NOMO-1 treated with dmso at 0.1 percent for 144 hours (cell line): ENCODE measurements at regions not wholly inside any gene's neighbourhood (a gene's known extent, or its start where the extent isn't known, plus 50 kb on each side); places are given as distances from the start of the nearest gene placed in this dataset.
"Not testable (repeated sequence)": the region's sequence is repeated elsewhere in the genome, so short reads cannot be mapped to it uniquely, and the experiment has no call there.

ENCODE experiments used
- DNase-seq: peaks from one replicate; lab custom pipeline; 2025; ENCODE audit not compliant: unreplicated experiment; lab: John Stamatoyannopoulos, UW

DNA sequence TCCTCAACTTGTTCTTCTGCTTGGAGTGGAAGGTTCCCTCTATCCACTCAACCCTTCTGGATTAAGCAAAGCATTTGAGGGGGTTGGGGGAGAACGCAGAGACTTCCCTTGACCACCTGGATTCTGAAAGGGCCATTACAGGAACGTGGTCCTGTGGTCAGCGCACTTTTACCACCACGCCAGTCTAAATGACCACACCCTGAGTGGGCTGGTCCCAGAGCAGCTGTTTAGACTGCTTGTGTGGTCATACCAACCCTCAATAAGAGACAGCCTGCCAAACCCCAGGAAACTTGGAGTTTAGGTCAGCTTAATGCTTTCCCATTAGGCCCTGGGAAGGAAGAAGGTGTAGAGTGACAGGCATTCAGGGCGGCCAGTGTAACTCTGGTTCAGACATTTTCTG is 165.5 kb upstream of the ATP2B1 start:
- DNase-seq, result no peak

GRCh38 chr12:89873745-89874144 is 165.1 kb upstream of the ATP2B1 start:
- DNase-seq, result no peak

DNA sequence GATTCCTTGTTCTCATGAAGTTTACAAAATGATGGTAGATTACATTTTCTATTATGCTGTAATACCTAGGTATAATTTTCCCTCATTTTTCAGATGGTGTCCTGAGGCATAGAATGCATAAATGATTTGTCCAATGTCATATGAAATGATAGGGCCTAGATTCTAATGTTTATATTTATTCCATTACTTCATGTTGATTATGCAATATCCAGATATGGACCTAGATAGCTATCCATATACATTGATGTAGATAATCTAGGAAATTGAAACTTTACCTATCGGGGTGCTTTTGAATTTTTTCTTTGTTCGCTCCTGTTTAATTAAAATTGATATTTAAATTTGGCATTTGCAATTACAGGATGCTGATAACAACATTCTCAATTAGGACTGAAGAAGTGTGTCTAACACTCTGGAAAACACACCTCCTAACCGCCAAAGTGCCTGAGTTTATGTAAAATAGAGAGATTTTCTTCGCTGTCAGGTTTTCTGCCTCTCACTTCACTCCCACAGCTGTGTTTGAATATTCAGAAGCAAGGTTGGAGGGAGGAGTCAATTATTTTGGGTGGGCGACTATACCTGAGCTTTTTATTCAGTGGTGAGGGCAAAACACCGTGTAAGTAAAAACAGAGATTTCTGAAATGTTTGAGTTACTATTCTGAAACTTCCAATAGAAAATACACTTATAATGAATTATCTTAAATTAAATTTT is 164.4 kb upstream of the ATP2B1 start:
- DNase-seq, result no peak

- DNase-seq, result no peak
Observed at GRCh38 chr12:89870413-89871184, 162.0 kb upstream of the ATP2B1 start.

DNA sequence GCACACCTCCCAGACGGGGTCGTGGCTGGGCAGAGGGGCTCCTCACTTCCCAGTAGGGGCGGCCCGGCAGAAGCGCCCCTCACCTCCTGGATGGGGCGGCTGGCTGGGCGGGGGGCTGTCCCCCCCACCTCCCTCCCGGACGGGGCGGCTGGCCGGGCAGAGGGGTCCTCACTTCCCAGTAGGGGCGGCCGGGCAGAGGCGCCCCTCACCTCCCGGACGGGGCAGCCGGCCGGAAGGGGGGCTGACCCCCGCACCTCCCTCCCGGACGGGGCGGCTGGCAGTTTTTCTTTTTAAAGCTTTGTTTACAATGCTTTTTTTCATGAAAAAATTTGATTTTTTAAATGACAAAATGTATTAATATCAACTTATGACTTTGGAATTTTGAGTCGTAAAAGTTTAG is 159.0 kb upstream of the ATP2B1 start:
- not testable (repeated sequence) for DNase-seq

- no peak for DNase-seq
Observed at GRCh38 chr12:89864411-89864810, 155.8 kb upstream of the ATP2B1 start.

DNA sequence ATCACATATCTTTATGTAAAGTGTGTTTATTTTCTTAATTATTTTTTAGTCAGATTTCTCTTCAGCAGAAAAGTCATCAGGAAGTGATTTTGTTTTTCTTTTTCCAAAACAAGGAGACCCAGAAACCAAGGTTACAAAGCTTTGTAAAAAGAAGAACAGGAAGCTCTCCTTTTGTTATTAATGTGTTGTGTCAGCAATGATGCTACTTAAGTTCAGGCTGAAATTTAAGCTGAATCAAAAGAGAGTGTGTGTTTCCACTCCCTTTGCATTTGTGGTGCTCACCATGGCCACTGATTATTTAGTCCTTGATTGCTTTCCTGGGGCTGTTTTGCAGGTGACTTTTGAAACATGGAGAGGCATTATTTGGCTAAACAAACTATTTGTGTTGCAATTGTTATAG is 155.3 kb upstream of the ATP2B1 start:
- DNase-seq, result peak; percentile 29

- DNase-seq, result no peak
Observed at GRCh38 chr12:89863493-89863938, 154.9 kb upstream of the ATP2B1 start.

DNA sequence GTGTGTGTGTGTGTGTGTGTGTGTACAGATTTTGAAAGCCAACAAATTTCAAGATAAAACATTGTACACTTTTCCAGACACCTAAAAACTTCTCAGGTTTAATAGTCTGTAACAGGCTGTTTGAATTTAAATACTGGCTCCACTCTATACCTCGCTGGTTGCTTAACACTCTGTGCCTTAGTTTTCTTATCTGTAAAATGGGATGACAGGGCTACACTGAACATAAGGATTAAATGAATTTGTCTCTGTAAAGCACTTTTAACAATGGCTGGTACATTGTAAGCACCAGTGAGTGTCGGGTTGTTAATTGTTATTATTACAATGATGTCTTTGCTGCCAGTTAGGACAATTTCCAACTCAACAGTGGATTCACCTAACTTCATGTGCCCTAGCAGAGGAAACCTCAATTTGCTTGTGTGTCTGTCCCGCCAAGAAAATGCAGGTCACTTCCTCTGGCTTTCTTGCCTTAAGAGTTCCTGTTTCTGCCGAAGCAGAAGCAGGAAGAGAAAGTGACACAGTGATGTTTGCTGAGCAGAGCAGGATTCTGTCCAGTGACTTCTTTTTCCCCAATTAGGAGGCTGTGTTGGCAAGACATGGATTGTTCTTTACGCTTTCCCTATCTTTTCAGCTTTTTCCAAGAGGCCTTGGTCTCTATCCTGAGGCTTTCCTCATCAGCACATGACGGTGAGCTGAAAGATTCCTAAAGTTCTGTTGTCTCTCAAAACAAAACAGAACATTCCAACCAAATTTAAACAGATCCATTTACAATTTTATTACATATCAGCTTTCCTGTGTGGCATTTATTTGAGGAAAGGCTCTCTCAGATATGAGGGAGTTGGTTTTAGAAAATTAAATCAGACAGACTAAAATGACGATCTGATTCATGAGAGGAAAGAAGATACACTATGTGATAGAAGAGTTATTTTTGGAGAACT is 154.1 kb upstream of the ATP2B1 start:
- peak; percentile 93 for DNase-seq

GRCh38 chr12:89861086-89861485 is 152.4 kb upstream of the ATP2B1 start:
- DNase-seq, result no peak

- DNase-seq, result no peak
Observed at GRCh38 chr12:89859508-89860220, 151.0 kb upstream of the ATP2B1 start.

DNA sequence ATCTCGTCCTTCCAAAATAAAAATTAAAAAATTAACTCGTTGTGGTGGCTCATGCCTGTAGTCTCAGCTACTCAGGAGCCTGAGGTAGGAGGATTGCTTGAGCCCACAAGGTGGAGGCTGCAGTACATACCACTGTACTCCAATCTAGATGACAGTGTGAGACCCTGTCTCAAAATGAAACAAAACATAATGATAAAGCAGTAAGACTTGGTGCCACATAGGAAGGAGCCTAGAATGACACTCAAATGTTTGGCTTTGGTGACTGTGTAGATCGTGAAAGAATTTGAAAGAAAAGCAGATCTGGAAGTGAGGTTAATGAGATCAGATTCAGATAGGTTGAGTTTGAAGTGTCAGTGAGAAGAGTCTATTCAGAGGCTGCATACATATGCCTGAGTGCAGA is 150.1 kb upstream of the ATP2B1 start:
- no peak for DNase-seq

DNA sequence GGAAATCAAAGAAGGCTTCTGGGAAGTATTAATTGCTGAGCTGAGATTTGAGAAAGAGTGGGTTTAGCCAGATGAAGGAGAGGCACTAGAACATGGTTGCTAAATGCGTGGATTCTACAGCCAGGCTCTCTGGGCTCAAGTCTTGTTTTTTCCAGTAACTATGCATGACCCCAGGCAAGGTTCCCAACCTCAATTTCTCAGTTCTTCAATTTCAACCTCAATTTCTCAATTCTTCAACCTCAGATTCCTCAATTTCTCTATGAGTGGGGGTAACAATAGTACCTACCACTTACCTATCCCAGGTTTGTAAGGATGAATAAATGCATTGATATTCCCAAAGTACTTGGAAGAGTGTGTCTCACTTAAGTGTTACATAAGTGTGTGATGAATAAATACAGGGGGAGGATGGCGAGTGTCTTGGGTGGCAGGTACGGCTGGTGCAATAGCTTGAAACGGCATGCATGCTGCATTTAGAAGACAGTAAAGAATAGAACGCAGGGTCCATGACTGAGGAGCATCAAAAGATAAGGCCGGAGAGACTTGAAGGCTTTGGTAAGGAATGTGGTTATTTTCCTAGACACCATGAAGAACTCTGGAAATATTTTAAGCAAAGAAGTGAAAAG is 149.1 kb upstream of the ATP2B1 start:
- DNase-seq, result peak; percentile 71

GRCh38 chr12:89856431-89856830 is 147.8 kb upstream of the ATP2B1 start:
- DNase-seq, result peak; percentile 80

- no peak for DNase-seq
Observed at GRCh38 chr12:89848732-89849131, 140.1 kb upstream of the ATP2B1 start.

GRCh38 chr12:89846473-89847055 is 137.9 kb upstream of the ATP2B1 start:
- peak; percentile 17 for DNase-seq

DNA sequence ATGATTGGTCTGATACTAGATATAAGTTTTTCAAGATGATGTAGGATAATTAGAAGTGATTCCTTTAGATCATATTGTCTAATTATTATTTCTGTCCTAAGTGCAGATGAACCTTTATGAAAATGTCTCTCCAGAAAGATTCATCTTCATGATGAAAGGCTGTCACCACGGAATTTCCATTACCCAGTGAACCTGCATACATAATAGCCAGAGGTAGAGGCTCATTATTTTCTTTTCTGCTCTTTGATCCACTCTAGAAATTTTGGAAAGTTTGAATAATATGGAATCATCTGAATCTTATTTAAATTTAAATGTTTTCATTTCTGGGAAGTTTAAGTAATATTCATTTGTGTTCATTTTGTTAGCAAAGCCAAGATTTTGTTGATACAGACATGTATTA is 137.1 kb upstream of the ATP2B1 start:
- no peak for DNase-seq

DNA sequence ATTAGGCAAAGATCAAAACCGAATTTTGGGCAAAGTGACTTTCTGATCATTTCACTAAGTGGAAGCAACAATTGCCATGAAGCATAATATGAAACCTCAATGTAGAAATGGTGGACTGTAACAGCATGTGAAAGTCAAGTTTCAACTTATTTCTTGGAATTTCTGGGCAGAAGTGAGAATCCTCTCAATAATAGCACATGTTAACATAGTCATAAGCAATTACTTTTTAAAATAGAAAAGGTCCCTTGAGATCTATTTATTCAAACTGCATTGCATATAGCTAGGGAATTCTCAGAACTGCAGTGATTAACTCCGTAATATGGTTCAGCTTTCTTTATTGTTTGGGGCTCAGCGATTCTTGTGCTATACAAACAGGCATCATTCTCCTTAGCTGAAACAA is 136.7 kb upstream of the ATP2B1 start:
- DNase-seq, result no peak

DNA sequence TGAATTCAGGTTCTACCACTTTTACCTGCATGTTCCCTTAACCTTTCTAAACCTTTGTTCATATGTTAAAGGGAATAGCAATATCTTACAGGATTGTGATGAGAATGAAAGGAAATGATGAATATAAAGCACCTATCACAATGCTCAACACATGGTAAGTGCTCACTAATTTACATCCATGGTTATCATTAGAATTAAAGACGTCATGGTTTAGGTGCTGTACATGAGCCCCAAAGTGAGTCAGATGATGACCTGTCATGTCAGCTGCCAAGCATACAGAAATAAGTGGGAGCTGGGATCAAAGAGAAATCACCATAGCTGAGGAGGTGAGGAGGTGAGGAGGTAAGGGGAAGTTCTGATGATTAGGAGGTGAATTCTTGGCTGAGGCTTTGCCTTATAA is 135.9 kb upstream of the ATP2B1 start:
- DNase-seq, result no peak
